ENCODE measurements at regions not wholly inside any gene's neighbourhood (a gene's known extent, or its start where the extent isn't known, plus 50 kb on each side); places are given as distances from the start of the nearest gene placed in this dataset.

- dilution Hi-C loops (cut with MboI; ENCODE audit: extremely low pct_ligation_motif_present, low sequenced_read_pairs): no loop called here
- Histone ChIP-seq H3K4me1 (ENCODE audit: control insufficient read depth, extremely low read depth, insufficient read depth, low read length) (no peaks in the 10 kb centered on the region), H3K79me2 (ENCODE audit: control insufficient read depth, insufficient read depth, low read length) (no peaks in the 10 kb centered on the region), H4K20me1 (replicated peaks; ENCODE audit: control insufficient read depth, extremely low read depth, insufficient read depth, low read length) (no peaks in the 10 kb centered on the region), H3K9me1 (replicated peaks; ENCODE audit: control insufficient read depth, extremely low read depth, insufficient read depth, low read length) (no peaks in the 10 kb centered on the region), H3K4me2 (ENCODE audit: insufficient read depth, low read length) (no peak overlapping the region), H3K9me3 (replicated peaks; ENCODE audit: control insufficient read depth, insufficient read depth, low read length) (no peaks in the 10 kb centered on the region), H3K9ac (replicated peaks; ENCODE audit: extremely low read depth, insufficient read depth, low read length) (no peak overlapping the region), H3K27ac (ENCODE audit: insufficient read depth, low read depth, low read length) (no peak overlapping the region), H2AFZ (ENCODE audit: low read depth, low read length) (no peak overlapping the region), H3K4me3 (replicated peaks in 1 of 3; ENCODE audit: insufficient read depth in 1 of 3, low read depth in 1 of 3, low read length in 3 of 3) (no peak overlapping the region), H3K36me3 (ENCODE audit: control insufficient read depth in 2 of 2, extremely low read depth in 1 of 2, insufficient read depth in 2 of 2, low read length in 2 of 2) (no peaks in the 10 kb centered on the region), H3K27me3 (ENCODE audit: control insufficient read depth in 2 of 2, insufficient read depth in 2 of 2, low read length in 2 of 2) (no peaks in the 10 kb centered on the region)
- FAIRE-seq: no peak
- ChIA-PET CTCF (no interaction called here), POLR2A (no interaction called here)
- BruUV-seq (replicated peaks): no TSS peak
- DNase-seq (ENCODE audit: low read depth, low spot score): no peak
- TF ChIP-seq MAX (IDR thresholded peaks at IDR 0.05; ENCODE audit: insufficient read depth, insufficient read length): no peak
- TF ChIP-seq EZH2 (IDR thresholded peaks at IDR 0.05; ENCODE audit: borderline replicate concordance, low read depth, low read length, severe bottlenecking): no peak
- no peak for TF ChIP-seq GATA2 (IDR thresholded peaks at IDR 0.05; ENCODE audit: insufficient read depth, insufficient read length, low read depth, low read length)
- no peak for TF ChIP-seq CTCF (IDR thresholded peaks at IDR 0.05; ENCODE audit: extremely low read depth in 1 of 2, insufficient read depth in 1 of 2, low read depth in 1 of 2, low read length in 2 of 2)
- TF ChIP-seq JUN (IDR thresholded peaks at IDR 0.05; ENCODE audit: borderline replicate concordance, insufficient read depth, insufficient read length, low read depth): no peak
- TF ChIP-seq POLR2A (IDR thresholded peaks at IDR 0.05; ENCODE audit: low read depth, low read length): no peak
- TF ChIP-seq FOS (IDR thresholded peaks at IDR 0.05; ENCODE audit: borderline replicate concordance, insufficient read depth, low read length): no peak
- TF ChIP-seq MYC (IDR thresholded peaks at IDR 0.05; ENCODE audit: low read depth, low read length): no peak
- intact Hi-C loops (cut with micrococcal nuclease): no loop called here
These were observed 551.5 kb upstream of the ATP2B1 start for GRCh38 chr12:90260136-90260535.
